ENCODE measurements at regions not wholly inside any gene's neighbourhood (a gene's known extent, or its start where the extent isn't known, plus 50 kb on each side); places are given as distances from the start of the nearest gene placed in this dataset.

GRCh38 chr4:147003956-147004809, 58.5 kb upstream of the TTC29 start:
- no peak for TF ChIP-seq CTCF (IDR thresholded peaks at IDR 0.05)
- no peak for TF ChIP-seq POLR2A (IDR thresholded peaks at IDR 0.05)
- TF ChIP-seq POLR2AphosphoS5 (IDR thresholded peaks at IDR 0.05), result no peak

All from prostate gland (tissue), 2 donors.